ENCODE measurements at regions not wholly inside any gene's neighbourhood (a gene's known extent, or its start where the extent isn't known, plus 50 kb on each side); places are given as distances from the start of the nearest gene placed in this dataset.

DNA sequence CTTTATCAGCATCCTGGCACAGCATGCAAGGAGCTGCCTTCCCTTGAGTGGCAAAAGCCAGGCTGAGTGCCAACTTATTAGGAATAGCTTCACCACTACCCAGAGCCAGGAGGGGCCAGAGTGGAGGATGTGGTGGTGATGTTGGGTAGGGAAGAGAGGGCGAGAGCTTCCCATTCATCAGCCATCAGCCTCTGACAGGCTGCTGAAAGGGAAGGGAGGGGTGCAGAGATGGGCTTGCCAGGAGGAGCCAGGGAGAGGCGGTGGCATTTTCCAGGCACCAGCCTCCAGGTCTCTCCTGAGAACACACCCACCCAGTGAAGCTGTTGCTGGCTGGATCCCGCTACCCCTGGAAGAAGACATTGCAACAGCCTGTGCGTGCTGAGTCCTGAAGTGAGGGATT lies 168.5 kb downstream of the ACTL8 start:
- Histone ChIP-seq H3K4me3 (ENCODE audit: extremely low read depth in 1 of 4, insufficient read depth in 2 of 4, low read depth in 3 of 4, low read length in 4 of 4) (no peak overlapping the region), H3K79me1 (ENCODE audit: low read depth, low read length) (no peaks in the 10 kb centered on the region), H3K4me1 (replicated peaks in 1 of 4; ENCODE audit: control insufficient read depth in 3 of 4, insufficient read depth in 4 of 4, low read length in 3 of 4) (0 out of 7 replicates have a peak, but pooled peaks cover 0 to 2% (median 0%) of the 10 kb centered on the region in 4 experiments), H4K8ac (ENCODE audit: extremely low read depth, insufficient read depth, low read length) (no peak overlapping the region), H3K9ac (replicated peaks in 1 of 4; ENCODE audit: extremely low read depth in 1 of 4, low read depth in 3 of 4, low read length in 3 of 4) (no peak overlapping the region), H3K27me3 (replicated peaks in 1 of 4; ENCODE audit: control insufficient read depth in 3 of 4, extremely low read depth in 1 of 4, insufficient read depth in 3 of 4, low read length in 3 of 4) (peaks cover 0 to 4% (median 0%) of the 10 kb centered on the region in 4 experiments; a peak in 1 of 7 replicates), H2AK5ac (ENCODE audit: low read depth, low read length) (no peak overlapping the region), H2BK12ac (ENCODE audit: low read depth, low read length) (no peak overlapping the region; the same call in 1 of the 2 replicates), H2BK20ac (ENCODE audit: low read length) (no peak overlapping the region), H2BK5ac (ENCODE audit: low read depth, low read length) (no peak overlapping the region), H3K23me2 (ENCODE audit: low read depth, low read length) (no peaks in the 10 kb centered on the region; the same call in 1 of the 2 replicates), H3K4ac (replicated peaks; ENCODE audit: insufficient read length, low read depth, low read length) (peak overlapping the region; percentile 70), H3K27ac (ENCODE audit: low read depth, low read length) (no peak overlapping the region), H2AFZ (ENCODE audit: low read length) (no peak overlapping the region), H3K4me2 (ENCODE audit: insufficient read depth in 1 of 2, low read depth in 2 of 2, low read length in 2 of 2) (no peak overlapping the region), H4K20me1 (replicated peaks in 1 of 2; ENCODE audit: control insufficient read depth in 1 of 2, insufficient read depth in 2 of 2, low read length in 2 of 2) (no peaks in the 10 kb centered on the region), H4K91ac (replicated peaks; ENCODE audit: insufficient read length, low read length) (no peak overlapping the region), H4K5ac (ENCODE audit: insufficient read length, low read depth, low read length) (no peak overlapping the region), H3K79me2 (ENCODE audit: control insufficient read depth in 1 of 2, insufficient read depth in 2 of 2, low read length in 2 of 2) (no peaks in the 10 kb centered on the region), H2BK15ac (ENCODE audit: low read length) (0 out of 2 replicates have a peak overlapping the region, but pooled peaks have one; percentile 11), H3K18ac (ENCODE audit: extremely low read depth, low read length) (no peak overlapping the region), H3K56ac (replicated peaks; ENCODE audit: insufficient read length, low read depth, low read length) (no peak overlapping the region), H3K14ac (ENCODE audit: insufficient read length) (no peak overlapping the region), H3K36me3 (ENCODE audit: control insufficient read depth in 2 of 4, insufficient read depth in 4 of 4, low read length in 3 of 4) (no peaks in the 10 kb centered on the region), H3K9me3 (ENCODE audit: insufficient read depth in 2 of 2, low read depth in 1 of 2, low read length in 1 of 2) (no peaks in the 10 kb centered on the region), H2BK120ac (replicated peaks; ENCODE audit: low read depth, low read length) (no peak overlapping the region), H3K23ac (ENCODE audit: insufficient read length) (no peak overlapping the region)
- FAIRE-seq (no peak), DNase-seq (ENCODE audit: low read depth in 1 of 2, low spot score in 2 of 2) (no peak)
- WGBS, 2 experiments (ENCODE audit: extremely low coverage in 1 of 2, insufficient coverage in 1 of 2, insufficient read length in 1 of 2, insufficient replicate concordance in 2 of 2, low coverage in 1 of 2, low lambda C conversion rate in 2 of 2, missing lambda C conversion rate in 1 of 2): 87% methylated on average over 4 of the region's 4 CpGs; no CpG with 5 or more reads in 1 of the 2 experiments
- ChIA-PET POLR2A (ENCODE audit: partially characterized antibody) (interaction anchor here (0.9 kb wide), 1 partner anchor 228 kb away, joined by 3 read pairs; no protein-coding TSS in a partner anchor), CTCF (ENCODE audit: partially characterized antibody) (interaction anchor here (0.6 to 5.2 kb wide), 87 partner anchors 10 to 660 kb away, joined by 3 to 31 read pairs (median 4); no protein-coding TSS in a partner anchor)
- TF ChIP-seq KDM1A (IDR thresholded peaks at IDR 0.05; ENCODE audit: borderline replicate concordance, low read length) (no peak), SIRT6 (IDR thresholded peaks at IDR 0.05; ENCODE audit: low read length) (no peak), GABPA (IDR thresholded peaks at IDR 0.05; ENCODE audit: borderline replicate concordance, insufficient read depth, low read length) (no peak), RBBP5 (IDR thresholded peaks at IDR 0.05; ENCODE audit: borderline replicate concordance, low read depth, low read length) (no peak), POU5F1 (IDR thresholded peaks at IDR 0.05; ENCODE audit: low read depth, low read length) (no peak), KDM5A (IDR thresholded peaks at IDR 0.05; ENCODE audit: low read length) (no peak), CTBP2 (IDR thresholded peaks at IDR 0.05; ENCODE audit: borderline replicate concordance, insufficient read depth, insufficient read length, low read length) (no peak), JUN (IDR thresholded peaks at IDR 0.05; ENCODE audit: low read depth, low read length) (no peak), SP1 (IDR thresholded peaks at IDR 0.05; ENCODE audit: low read depth, low read length) (no peak), HDAC2 (IDR thresholded peaks at IDR 0.05; ENCODE audit: borderline replicate concordance in 1 of 2, low read depth in 2 of 2, low read length in 2 of 2) (no peak), SAP30 (IDR thresholded peaks at IDR 0.05; ENCODE audit: insufficient read depth, insufficient replicate concordance, low read length) (no peak), BRCA1 (IDR thresholded peaks at IDR 0.05; ENCODE audit: low read depth, low read length) (no peak)
- TF ChIP-seq, protein P1, sequence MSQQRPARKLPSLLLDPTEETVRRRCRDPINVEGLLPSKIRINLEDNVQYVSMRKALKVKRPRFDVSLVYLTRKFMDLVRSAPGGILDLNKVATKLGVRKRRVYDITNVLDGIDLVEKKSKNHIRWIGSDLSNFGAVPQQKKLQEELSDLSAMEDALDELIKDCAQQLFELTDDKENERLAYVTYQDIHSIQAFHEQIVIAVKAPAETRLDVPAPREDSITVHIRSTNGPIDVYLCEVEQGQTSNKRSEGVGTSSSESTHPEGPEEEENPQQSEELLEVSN (IDR thresholded peaks at IDR 0.05): no peak
